Mesothelial cell of epicardium (in vitro differentiated cells): ENCODE measurements at regions not wholly inside any gene's neighbourhood (a gene's known extent, or its start where the extent isn't known, plus 50 kb on each side); places are given as distances from the start of the nearest gene placed in this dataset.

Experiments used
- DNase-seq, 2 experiments: peaks; one replicate each; pipeline ENCODE4 v3.0.0; 2021; ENCODE audit warnings: low spot score in 2 of 2; ENCODE audit not compliant: unreplicated experiment in 2 of 2
- H3K27ac Mint-ChIP-seq: 2 replicates; pipeline ENCODE4 v1.8.0; 2021; ENCODE audit warnings: mixed read lengths
- H3K27me3 Mint-ChIP-seq: 2 replicates; pipeline ENCODE4 v1.8.0; 2021; ENCODE audit warnings: low read depth, mixed read lengths
- H3K36me3 Mint-ChIP-seq: 2 replicates; pipeline ENCODE4 v1.8.0; 2021; ENCODE audit warnings: mixed read lengths
- H3K4me1 Mint-ChIP-seq: 2 replicates; pipeline ENCODE4 v1.8.0; 2021; ENCODE audit warnings: mixed read lengths
- H3K4me3 Mint-ChIP-seq: 2 replicates; pipeline ENCODE4 v1.8.0; 2021; ENCODE audit warnings: mild to moderate bottlenecking, moderate library complexity, mixed read lengths
- H3K9me3 Mint-ChIP-seq: 2 replicates; pipeline ENCODE4 v1.8.0; 2021; ENCODE audit warnings: mixed read lengths
- TF ChIP-seq, protein P1 (sequence below): fragments of 200-600 bp; sonication (generic); IDR thresholded peaks from one replicate; pipeline ENCODE4 v1.5.0; 2021; ENCODE audit warnings: antibody characterized with exemption; ENCODE audit not compliant: unreplicated experiment

DNA sequence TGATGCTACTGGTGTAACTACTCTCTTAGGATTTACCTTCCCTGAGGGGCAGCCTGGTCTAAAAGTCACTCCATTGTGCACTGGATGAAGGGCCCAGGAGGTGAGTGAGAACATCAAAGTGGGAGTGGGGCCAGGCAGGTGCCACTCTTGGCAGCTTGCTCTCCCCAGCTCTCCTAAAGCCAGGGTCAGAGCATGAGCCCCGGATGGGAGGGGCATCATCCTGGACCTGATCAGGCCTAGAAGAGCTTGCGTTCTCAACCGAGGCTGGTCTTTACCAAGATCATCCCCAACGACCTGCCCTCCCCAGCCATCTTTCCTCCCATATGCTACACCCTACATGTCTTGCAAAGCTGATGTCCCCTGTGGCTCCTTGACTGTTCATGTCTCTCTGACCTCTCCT lies 87.1 kb downstream of the AIPL1 start:
- Mint-ChIP-seq H3K27me3 (peaks cover 24% of the 10 kb centered on the region), H3K36me3 (no peaks in the 10 kb centered on the region), H3K9me3 (no peaks in the 10 kb centered on the region), H3K4me1 (no peaks in the 10 kb centered on the region), H3K4me3 (no peak overlapping the region), H3K27ac (no peak overlapping the region)
- TF ChIP-seq, protein P1, sequence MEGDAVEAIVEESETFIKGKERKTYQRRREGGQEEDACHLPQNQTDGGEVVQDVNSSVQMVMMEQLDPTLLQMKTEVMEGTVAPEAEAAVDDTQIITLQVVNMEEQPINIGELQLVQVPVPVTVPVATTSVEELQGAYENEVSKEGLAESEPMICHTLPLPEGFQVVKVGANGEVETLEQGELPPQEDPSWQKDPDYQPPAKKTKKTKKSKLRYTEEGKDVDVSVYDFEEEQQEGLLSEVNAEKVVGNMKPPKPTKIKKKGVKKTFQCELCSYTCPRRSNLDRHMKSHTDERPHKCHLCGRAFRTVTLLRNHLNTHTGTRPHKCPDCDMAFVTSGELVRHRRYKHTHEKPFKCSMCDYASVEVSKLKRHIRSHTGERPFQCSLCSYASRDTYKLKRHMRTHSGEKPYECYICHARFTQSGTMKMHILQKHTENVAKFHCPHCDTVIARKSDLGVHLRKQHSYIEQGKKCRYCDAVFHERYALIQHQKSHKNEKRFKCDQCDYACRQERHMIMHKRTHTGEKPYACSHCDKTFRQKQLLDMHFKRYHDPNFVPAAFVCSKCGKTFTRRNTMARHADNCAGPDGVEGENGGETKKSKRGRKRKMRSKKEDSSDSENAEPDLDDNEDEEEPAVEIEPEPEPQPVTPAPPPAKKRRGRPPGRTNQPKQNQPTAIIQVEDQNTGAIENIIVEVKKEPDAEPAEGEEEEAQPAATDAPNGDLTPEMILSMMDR, result no peak
- no peak for DNase-seq

DNA sequence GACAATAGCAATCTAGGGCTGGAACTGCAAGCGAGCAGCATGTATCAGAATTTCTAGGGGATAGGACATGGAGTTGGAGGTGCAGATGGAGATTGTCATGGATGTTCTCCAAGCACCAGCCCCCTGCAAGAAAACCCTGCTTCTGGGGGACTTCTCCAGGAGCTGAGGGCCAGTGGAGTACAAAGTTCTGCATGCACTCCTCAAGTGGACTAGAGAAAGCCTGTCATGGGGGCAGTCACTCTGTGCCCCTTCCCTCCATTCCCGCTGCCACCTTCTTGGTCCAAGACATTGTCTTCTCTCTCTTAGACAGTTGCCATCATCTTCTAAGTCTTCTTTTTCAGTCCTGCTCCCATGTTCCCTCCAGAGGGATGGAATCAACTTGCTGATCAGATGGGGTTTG lies 87.9 kb downstream of the AIPL1 start:
- no peak for DNase-seq
- H3K27me3 Mint-ChIP-seq, result peaks cover 22% of the 10 kb centered on the region
- TF ChIP-seq, protein P1, result no peak
- H3K27ac Mint-ChIP-seq, result no peak overlapping the region
- no peaks in the 10 kb centered on the region for H3K36me3 Mint-ChIP-seq
- no peaks in the 10 kb centered on the region for H3K9me3 Mint-ChIP-seq
- H3K4me1 Mint-ChIP-seq, result no peaks in the 10 kb centered on the region
- H3K4me3 Mint-ChIP-seq, result no peak overlapping the region

DNA sequence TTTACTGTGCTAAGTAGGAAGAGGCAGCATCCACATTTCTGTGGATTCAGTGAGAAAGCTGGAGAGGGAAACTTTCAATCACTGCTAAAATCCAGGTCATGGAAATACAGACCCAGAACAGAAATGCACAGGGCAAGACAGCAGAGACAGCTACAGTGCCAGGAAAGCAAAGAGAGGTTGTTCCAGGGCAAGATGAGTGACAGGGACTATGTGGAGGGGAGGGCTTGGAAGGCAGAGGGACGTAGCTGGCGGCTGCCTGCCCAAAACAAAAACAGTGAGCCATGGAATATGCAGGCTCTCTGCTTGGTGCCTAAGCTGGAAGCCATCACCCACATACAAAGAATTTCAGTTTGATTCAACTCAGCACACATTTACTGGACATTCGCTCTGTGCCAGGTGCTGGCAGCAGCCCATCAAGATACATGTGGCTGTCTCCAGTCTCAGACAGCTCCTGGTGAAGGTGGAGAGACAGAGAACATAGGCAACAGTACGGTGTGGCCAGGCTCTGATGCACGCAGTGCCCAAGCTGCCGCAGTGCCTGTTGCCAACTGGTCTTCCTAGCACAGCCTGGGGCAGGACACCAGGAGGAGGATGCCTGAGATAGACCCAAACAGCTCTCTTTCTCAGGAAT lies 88.7 kb downstream of the AIPL1 start:
- no peak for DNase-seq
- Mint-ChIP-seq H3K27ac (no peak overlapping the region), H3K4me1 (no peaks in the 10 kb centered on the region), H3K27me3 (peaks cover 22% of the 10 kb centered on the region), H3K4me3 (no peak overlapping the region), H3K9me3 (no peaks in the 10 kb centered on the region), H3K36me3 (no peaks in the 10 kb centered on the region)
- TF ChIP-seq, protein P1, result no peak

DNA sequence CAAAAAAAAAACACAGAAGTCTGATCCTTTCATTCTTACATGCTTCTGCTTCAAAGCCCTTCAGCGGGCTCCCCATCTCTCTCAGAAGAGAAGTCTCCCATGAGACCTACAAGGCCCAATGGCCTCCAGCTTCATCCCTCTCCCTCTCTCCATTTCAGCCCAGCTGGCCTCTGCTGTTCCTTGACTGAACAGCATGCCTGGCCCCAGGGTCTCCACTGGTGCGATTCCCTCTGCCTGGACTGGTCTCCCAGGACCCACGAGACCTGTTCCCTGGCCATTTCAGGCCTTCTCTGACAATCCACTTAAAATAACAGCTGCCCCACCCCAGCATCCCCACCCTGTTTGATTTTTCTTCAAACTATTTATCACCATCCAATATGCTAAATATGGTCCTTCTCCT lies 91.2 kb downstream of the AIPL1 start:
- no peaks in the 10 kb centered on the region for H3K9me3 Mint-ChIP-seq
- H3K27ac Mint-ChIP-seq, result no peak overlapping the region
- no peak overlapping the region for H3K4me3 Mint-ChIP-seq
- no peaks in the 10 kb centered on the region for H3K4me1 Mint-ChIP-seq
- no peak for DNase-seq
- TF ChIP-seq, protein P1, result no peak
- no peaks in the 10 kb centered on the region for H3K36me3 Mint-ChIP-seq
- H3K27me3 Mint-ChIP-seq, result peaks cover 24% of the 10 kb centered on the region

DNA sequence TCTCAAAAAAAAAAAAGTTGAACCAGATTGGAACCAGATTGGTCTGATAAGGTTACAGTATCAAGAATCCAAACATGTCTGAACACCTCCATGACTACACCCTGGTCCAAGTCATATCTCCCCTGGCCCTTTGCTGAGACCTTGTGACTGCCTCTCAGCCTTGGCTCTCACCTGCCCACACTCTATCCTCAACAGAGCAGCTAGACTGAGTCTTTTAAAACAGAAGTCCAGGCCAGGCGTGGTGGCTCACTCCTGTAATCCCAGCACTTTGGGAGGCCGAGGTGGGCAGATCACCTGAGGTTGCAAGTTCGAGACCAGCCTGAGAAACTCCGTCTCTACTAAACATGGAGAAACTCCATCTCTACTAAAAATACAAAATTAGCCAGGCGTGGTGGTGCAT lies 91.7 kb downstream of the AIPL1 start:
- Mint-ChIP-seq H3K4me1 (no peaks in the 10 kb centered on the region), H3K36me3 (no peaks in the 10 kb centered on the region), H3K27ac (no peak overlapping the region), H3K9me3 (no peaks in the 10 kb centered on the region), H3K4me3 (no peak overlapping the region), H3K27me3 (peaks cover 25% of the 10 kb centered on the region)
- DNase-seq, result no peak
- TF ChIP-seq, protein P1, result no peak

DNA sequence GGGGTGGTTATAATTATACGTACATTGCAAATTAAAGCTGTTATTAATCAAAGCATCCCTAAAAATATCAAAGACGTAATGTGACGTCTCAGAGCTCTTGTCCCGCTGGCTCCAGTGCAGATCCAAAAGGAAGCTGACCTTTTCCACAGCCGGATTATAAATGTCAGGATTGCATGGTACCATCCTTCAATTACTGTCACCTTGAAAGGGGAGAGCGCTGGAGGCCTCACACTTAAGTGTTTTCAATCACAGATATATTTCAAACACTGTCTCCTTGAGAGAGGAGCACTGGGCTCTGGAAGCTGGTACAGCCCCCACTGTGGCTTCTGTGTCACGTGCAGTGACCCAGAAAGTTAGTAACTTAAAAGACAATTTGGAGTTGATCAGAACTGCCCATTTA lies 94.2 kb downstream of the AIPL1 start:
- TF ChIP-seq, protein P1, result no peak
- H3K4me1 Mint-ChIP-seq, result peaks cover 5% of the 10 kb centered on the region
- no peak overlapping the region for H3K27ac Mint-ChIP-seq
- no peak overlapping the region for H3K4me3 Mint-ChIP-seq
- H3K9me3 Mint-ChIP-seq, result no peaks in the 10 kb centered on the region
- peaks cover 23% of the 10 kb centered on the region for H3K27me3 Mint-ChIP-seq
- H3K36me3 Mint-ChIP-seq, result no peaks in the 10 kb centered on the region
- DNase-seq, result no peak
